ENCODE measurements at regions not wholly inside any gene's neighbourhood (a gene's known extent, or its start where the extent isn't known, plus 50 kb on each side); places are given as distances from the start of the nearest gene placed in this dataset.
"Not testable (repeated sequence)": the region's sequence is repeated elsewhere in the genome, so short reads cannot be mapped to it uniquely, and the experiment has no call there.

- DNase-seq: no peak
These were observed 364.5 kb downstream of the TYW1 start for GRCh38 chr7:67361150-67361549.

- DNase-seq: peak; percentile 8
These were observed 367.9 kb downstream of the TYW1 start for GRCh38 chr7:67364441-67365017.

GRCh38 chr7:67371429-67372305 is 375.0 kb downstream of the TYW1 start:
- DNase-seq: peak; percentile 14

- DNase-seq: not testable (repeated sequence)
These were observed 376.8 kb downstream of the TYW1 start for GRCh38 chr7:67373389-67373788.

- no peak for DNase-seq
These were observed 378.8 kb downstream of the TYW1 start for GRCh38 chr7:67375427-67375826.

GRCh38 chr7:67377939-67378862 is 381.6 kb downstream of the TYW1 start:
- DNase-seq: no peak

- DNase-seq: no peak
These were observed 383.7 kb downstream of the TYW1 start for GRCh38 chr7:67380326-67380725.

- DNase-seq: no peak
These were observed 384.2 kb downstream of the TYW1 start for GRCh38 chr7:67380858-67381257.

GRCh38 chr7:67387851-67388250 is 391.2 kb downstream of the TYW1 start:
- DNase-seq: no peak

GRCh38 chr7:67391168-67391567 is 394.5 kb downstream of the TYW1 start:
- DNase-seq: no peak

- DNase-seq: no peak
These were observed 396.2 kb downstream of the TYW1 start for GRCh38 chr7:67392596-67393438.

- DNase-seq: no peak
These were observed 397.3 kb downstream of the TYW1 start for GRCh38 chr7:67393903-67394302.

GRCh38 chr7:67398916-67399315 is 402.3 kb downstream of the TYW1 start:
- no peak for DNase-seq

- DNase-seq: no peak
These were observed 404.9 kb downstream of the TYW1 start for GRCh38 chr7:67401492-67401891.

- no peak for DNase-seq
These were observed 405.6 kb downstream of the TYW1 start for GRCh38 chr7:67402280-67402679.

GRCh38 chr7:67406976-67407375 is 410.3 kb downstream of the TYW1 start:
- DNase-seq: no peak

- DNase-seq: no peak
These were observed 410.9 kb downstream of the TYW1 start for GRCh38 chr7:67407392-67408071.

GRCh38 chr7:67408109-67408508 is 411.5 kb downstream of the TYW1 start:
- DNase-seq: no peak

- DNase-seq: peak; percentile 81
These were observed 417.0 kb downstream of the TYW1 start for GRCh38 chr7:67413670-67414069.

- no peak for DNase-seq
These were observed 418.2 kb downstream of the TYW1 start for GRCh38 chr7:67414858-67415257.

- DNase-seq: no peak
These were observed 426.0 kb downstream of the TYW1 start for GRCh38 chr7:67422601-67423000.

- no peak for DNase-seq
These were observed 426.4 kb downstream of the TYW1 start for GRCh38 chr7:67423065-67423464.
